ENCODE measurements at regions not wholly inside any gene's neighbourhood (a gene's known extent, or its start where the extent isn't known, plus 50 kb on each side); places are given as distances from the start of the nearest gene placed in this dataset.

- Histone ChIP-seq H3K14ac (ENCODE audit: insufficient read length) (no peak overlapping the region), H3K4ac (replicated peaks; ENCODE audit: insufficient read length, low read depth, low read length) (no peak overlapping the region), H4K5ac (ENCODE audit: insufficient read length, low read depth, low read length) (no peak overlapping the region), H2BK120ac (replicated peaks; ENCODE audit: low read depth, low read length) (no peak overlapping the region), H2BK12ac (ENCODE audit: low read depth, low read length) (no peak overlapping the region), H3K9me3 (ENCODE audit: insufficient read depth in 2 of 2, low read depth in 1 of 2, low read length in 1 of 2) (no peaks in the 10 kb centered on the region), H4K91ac (replicated peaks; ENCODE audit: insufficient read length, low read length) (no peak overlapping the region), H2BK20ac (ENCODE audit: low read length) (no peak overlapping the region), H4K20me1 (replicated peaks in 1 of 2; ENCODE audit: control insufficient read depth in 1 of 2, insufficient read depth in 2 of 2, low read length in 2 of 2) (no peaks in the 10 kb centered on the region), H2BK5ac (ENCODE audit: low read depth, low read length) (no peak overlapping the region), H3K4me3 (ENCODE audit: extremely low read depth in 1 of 4, insufficient read depth in 2 of 4, low read depth in 3 of 4, low read length in 4 of 4) (no peak overlapping the region), H3K79me2 (ENCODE audit: control insufficient read depth in 1 of 2, insufficient read depth in 2 of 2, low read length in 2 of 2) (no peaks in the 10 kb centered on the region), H3K4me2 (ENCODE audit: insufficient read depth in 1 of 2, low read depth in 2 of 2, low read length in 2 of 2) (no peak overlapping the region), H4K8ac (ENCODE audit: extremely low read depth, insufficient read depth, low read length) (no peak overlapping the region), H3K79me1 (ENCODE audit: low read depth, low read length) (no peaks in the 10 kb centered on the region), H3K27ac (ENCODE audit: low read depth, low read length) (no peak overlapping the region), H2AFZ (ENCODE audit: low read length) (no peak overlapping the region), H3K56ac (replicated peaks; ENCODE audit: insufficient read length, low read depth, low read length) (no peak overlapping the region), H2BK15ac (ENCODE audit: low read length) (no peak overlapping the region), H3K18ac (ENCODE audit: extremely low read depth, low read length) (no peak overlapping the region), H3K9ac (replicated peaks in 1 of 4; ENCODE audit: extremely low read depth in 1 of 4, low read depth in 3 of 4, low read length in 3 of 4) (no peak overlapping the region), H3K23me2 (ENCODE audit: low read depth, low read length) (no peaks in the 10 kb centered on the region), H3K27me3 (replicated peaks in 1 of 4; ENCODE audit: control insufficient read depth in 3 of 4, extremely low read depth in 1 of 4, insufficient read depth in 3 of 4, low read length in 3 of 4) (no peaks in the 10 kb centered on the region), H3K36me3 (ENCODE audit: control insufficient read depth in 2 of 4, insufficient read depth in 4 of 4, low read length in 3 of 4) (no peaks in the 10 kb centered on the region; a peak in 1 of 8 replicates), H2AK5ac (ENCODE audit: low read depth, low read length) (no peak overlapping the region), H3K23ac (ENCODE audit: insufficient read length) (no peak overlapping the region), H3K4me1 (replicated peaks in 1 of 4; ENCODE audit: control insufficient read depth in 3 of 4, insufficient read depth in 4 of 4, low read length in 3 of 4) (no peaks in the 10 kb centered on the region)
- DNase-seq (ENCODE audit: low read depth in 1 of 2, low spot score in 2 of 2) (no peak), FAIRE-seq (no peak)
- WGBS, 2 experiments (ENCODE audit: extremely low coverage in 1 of 2, insufficient coverage in 1 of 2, insufficient read length in 1 of 2, insufficient replicate concordance in 2 of 2, low coverage in 1 of 2, low lambda C conversion rate in 2 of 2, missing lambda C conversion rate in 1 of 2), result 73% methylated on average over 2 of the region's 2 CpGs; no CpG with 5 or more reads in 1 of the 2 experiments
- ChIA-PET CTCF (ENCODE audit: partially characterized antibody) (no interaction called here), POLR2A (ENCODE audit: partially characterized antibody) (no interaction called here)
- TF ChIP-seq NRF1 (IDR thresholded peaks at IDR 0.05; ENCODE audit: low read depth, low read length), result no peak
- no peak for TF ChIP-seq GTF2F1 (IDR thresholded peaks at IDR 0.05; ENCODE audit: borderline replicate concordance, low read depth, low read length)
- no peak for TF ChIP-seq PHF8 (conservative IDR thresholded peaks at IDR 0.05; ENCODE audit: low read depth, low read length)
- no peak for TF ChIP-seq MAX (IDR thresholded peaks at IDR 0.05)
- no peak for TF ChIP-seq RAD21 (IDR thresholded peaks at IDR 0.05 in 1 of 2, conservative IDR thresholded peaks at IDR 0.05 in 1 of 2; ENCODE audit: low read depth in 2 of 2, low read length in 2 of 2)
- no peak for TF ChIP-seq RNF2 (IDR thresholded peaks at IDR 0.05; ENCODE audit: borderline replicate concordance, low read depth, low read length, missing control alignments, poor library complexity, severe bottlenecking)
- no peak for TF ChIP-seq BRCA1 (IDR thresholded peaks at IDR 0.05; ENCODE audit: low read depth, low read length)
- no peak for TF ChIP-seq JUND (IDR thresholded peaks at IDR 0.05; ENCODE audit: low read length)
- no peak for TF ChIP-seq E2F6 (IDR thresholded peaks at IDR 0.05)
- no peak for TF ChIP-seq YY1 (IDR thresholded peaks at IDR 0.05; ENCODE audit: low read depth, low read length)
- TF ChIP-seq POLR2AphosphoS5 (IDR thresholded peaks at IDR 0.05; ENCODE audit: low read depth, low read length), result no peak
- no peak for TF ChIP-seq SP2 (IDR thresholded peaks at IDR 0.05; ENCODE audit: low read length)
- TF ChIP-seq POU5F1 (IDR thresholded peaks at IDR 0.05; ENCODE audit: low read depth, low read length), result no peak
- TF ChIP-seq SIN3A (conservative IDR thresholded peaks at IDR 0.05 in 1 of 2, IDR thresholded peaks at IDR 0.05 in 1 of 2; ENCODE audit: low read depth in 1 of 2, low read length in 2 of 2), result no peak
Measured at GRCh38 chr18:39326772-39327171, 1761.2 kb upstream of the CELF4 start.

Data from H1 (cell line).